Erythroblast (primary cell): ENCODE measurements at regions not wholly inside any gene's neighbourhood (a gene's known extent, or its start where the extent isn't known, plus 50 kb on each side); places are given as distances from the start of the nearest gene placed in this dataset.

Experiments used
- DNase-seq, 2 experiments: peaks; one replicate each; lab custom pipeline; 2025; lab: John Stamatoyannopoulos, UW
- GATA1 ChIP-seq: IDR thresholded peaks from 2 replicates; pipeline ENCODE4 v1.6.1; 2011; ENCODE audit warnings: low read depth, mild to moderate bottlenecking, control low read depth, low read length, moderate library complexity
- POLR2A ChIP-seq: IDR thresholded peaks from 2 replicates; pipeline ENCODE4 v1.6.1; 2011; ENCODE audit warnings: mild to moderate bottlenecking, low read length

GRCh38 chr16:6363396-6363795, 969.2 kb upstream of the RBFOX1 start:
- TF ChIP-seq POLR2A, result no peak
- no peak for TF ChIP-seq GATA1
- DNase-seq, result no peak

GRCh38 chr16:6362321-6362720, 970.3 kb upstream of the RBFOX1 start:
- TF ChIP-seq POLR2A (no peak), GATA1 (no peak)
- no peak for DNase-seq

- DNase-seq, result no peak
- no peak for TF ChIP-seq GATA1
- TF ChIP-seq POLR2A, result no peak
Measured at GRCh38 chr16:6360641-6361040, 972.0 kb upstream of the RBFOX1 start.

GRCh38 chr16:6356911-6357310, 975.7 kb upstream of the RBFOX1 start:
- no peak for DNase-seq
- TF ChIP-seq GATA1 (no peak), POLR2A (no peak)

- TF ChIP-seq GATA1, result no peak
- TF ChIP-seq POLR2A, result no peak
- DNase-seq, result no peak
Measured at GRCh38 chr16:6349725-6350124, 982.9 kb upstream of the RBFOX1 start.

GRCh38 chr16:6345090-6345489, 987.6 kb upstream of the RBFOX1 start:
- TF ChIP-seq GATA1, result no peak
- TF ChIP-seq POLR2A, result no peak
- DNase-seq, result no peak

- DNase-seq, result no peak
Measured at GRCh38 chr16:6343157-6343556, 989.5 kb upstream of the RBFOX1 start.

GRCh38 chr16:6341981-6342380, 990.7 kb upstream of the RBFOX1 start:
- TF ChIP-seq GATA1 (no peak), POLR2A (no peak)
- no peak for DNase-seq

More at GRCh38 chr16:6343157-6343556, 989.5 kb upstream of the RBFOX1 start:
- TF ChIP-seq POLR2A (no peak), GATA1 (no peak)

GRCh38 chr16:6335072-6335471, 997.6 kb upstream of the RBFOX1 start:
- TF ChIP-seq POLR2A, result no peak
- no peak for TF ChIP-seq GATA1
- peak; percentile 11 to 27 for DNase-seq

- no peak for DNase-seq
- TF ChIP-seq POLR2A (no peak), GATA1 (no peak)
Measured at GRCh38 chr16:6331770-6332169, 1000.9 kb upstream of the RBFOX1 start.

- DNase-seq, result no peak
- TF ChIP-seq GATA1 (no peak), POLR2A (no peak)
Measured at GRCh38 chr16:6317934-6318333, 1014.7 kb upstream of the RBFOX1 start.

- no peak for TF ChIP-seq POLR2A
- TF ChIP-seq GATA1, result no peak
- DNase-seq, result no peak
Measured at GRCh38 chr16:6309271-6309670, 1023.4 kb upstream of the RBFOX1 start.

- TF ChIP-seq GATA1 (no peak), POLR2A (no peak)
- no peak for DNase-seq
Measured at GRCh38 chr16:6308176-6308575, 1024.5 kb upstream of the RBFOX1 start.

- no peak for DNase-seq
- no peak for TF ChIP-seq GATA1
- TF ChIP-seq POLR2A, result no peak
Measured at GRCh38 chr16:6300523-6300922, 1032.1 kb upstream of the RBFOX1 start.

GRCh38 chr16:6297666-6298410, 1034.8 kb upstream of the RBFOX1 start:
- no peak for TF ChIP-seq POLR2A
- no peak for TF ChIP-seq GATA1
- no peak for DNase-seq
